Epithelial cell of esophagus (primary cell): ENCODE measurements at regions not wholly inside any gene's neighbourhood (a gene's known extent, or its start where the extent isn't known, plus 50 kb on each side); places are given as distances from the start of the nearest gene placed in this dataset.

Source experiments
- DNase-seq: peaks from one replicate; pipeline ENCODE4 v3.0.0; 2010; ENCODE audit warnings: low read depth
- H3K4me3 ChIP-seq: 2 replicates; pipeline ENCODE4 v1.5.1; 2011; ENCODE audit warnings: mild to moderate bottlenecking, low read length, control low read depth
- CTCF ChIP-seq: IDR thresholded peaks from 2 replicates; pipeline ENCODE4 v1.5.1; 2011; ENCODE audit warnings: low read depth, mild to moderate bottlenecking, low read length, control low read depth, inconsistent platforms; ENCODE audit not compliant: insufficient read depth; ENCODE audit errors: missing control alignments

GRCh38 chr17:77470800-77471733, 330.3 kb downstream of the SEC14L1 start:
- DNase-seq: peak; percentile 47
- no peak for TF ChIP-seq CTCF
- no peak overlapping the region for H3K4me3 ChIP-seq

GRCh38 chr17:77471984-77472461, 331.3 kb downstream of the SEC14L1 start:
- DNase-seq: peak; percentile 72
- H3K4me3 ChIP-seq: no peak overlapping the region
- no peak for TF ChIP-seq CTCF

- no peak overlapping the region for H3K4me3 ChIP-seq
- no peak for TF ChIP-seq CTCF
- DNase-seq: peak; percentile 37
Observed at GRCh38 chr17:77472468-77473310, 331.9 kb downstream of the SEC14L1 start.

GRCh38 chr17:77473615-77474226, 333.0 kb downstream of the SEC14L1 start:
- H3K4me3 ChIP-seq: no peak overlapping the region
- DNase-seq: peak; percentile 87
- no peak for TF ChIP-seq CTCF

GRCh38 chr17:77474292-77474988, 333.7 kb downstream of the SEC14L1 start:
- TF ChIP-seq CTCF: no peak
- DNase-seq: no peak
- no peak overlapping the region for H3K4me3 ChIP-seq

DNA sequence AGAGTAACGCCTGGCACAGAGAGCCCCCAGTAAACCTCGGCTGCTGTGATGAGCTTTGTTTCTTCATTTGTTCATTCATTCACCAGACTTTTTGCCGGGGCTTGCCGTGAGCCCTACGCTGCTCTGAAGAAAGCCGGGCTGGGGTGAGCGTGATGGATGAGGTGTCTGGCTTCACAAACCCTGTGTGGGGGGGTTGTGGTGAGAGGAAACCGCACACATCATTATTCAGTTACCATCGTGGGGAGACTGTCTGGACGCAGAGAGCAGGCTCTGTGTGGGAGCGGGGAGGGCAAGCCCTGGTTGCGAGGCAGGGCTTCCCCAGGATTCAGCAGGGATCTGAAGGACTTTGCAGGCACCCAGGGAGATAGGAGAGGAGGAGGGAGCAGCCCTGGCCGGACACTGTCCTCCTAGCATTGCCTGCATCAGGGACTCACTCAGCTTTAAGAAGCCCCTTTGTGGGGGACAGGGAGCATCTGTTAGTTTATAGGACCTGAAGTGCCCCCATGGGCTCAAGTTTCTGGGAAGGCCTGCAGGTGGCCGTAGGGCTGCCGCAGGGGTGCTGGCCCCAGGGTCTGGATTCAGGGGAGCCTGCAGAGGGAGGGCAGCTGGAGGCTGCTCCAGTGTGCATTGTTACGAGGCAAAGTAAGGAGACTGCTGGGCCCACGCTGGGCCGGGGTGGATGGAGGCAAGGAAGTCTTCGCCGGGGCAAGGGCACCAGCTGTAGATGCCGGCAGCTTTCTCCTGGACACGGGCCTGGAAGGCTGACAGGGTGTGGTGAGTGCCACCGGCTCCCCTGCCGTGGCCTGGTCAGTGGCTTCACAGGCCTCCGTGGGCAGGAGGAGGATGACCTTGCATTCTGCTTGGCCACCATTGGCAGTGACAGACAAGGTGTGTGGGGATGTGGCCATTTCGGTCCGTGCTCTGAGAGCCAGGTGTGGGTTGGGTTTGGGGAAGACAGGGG, 334.5 kb downstream of the SEC14L1 start:
- no peak overlapping the region for H3K4me3 ChIP-seq
- TF ChIP-seq CTCF: no peak
- peak; percentile 71 for DNase-seq
